ENCODE measurements at regions not wholly inside any gene's neighbourhood (a gene's known extent, or its start where the extent isn't known, plus 50 kb on each side); places are given as distances from the start of the nearest gene placed in this dataset.
A peak's percentile ranks its signal among the peaks of the same experiment; 100 is the strongest.

DNA sequence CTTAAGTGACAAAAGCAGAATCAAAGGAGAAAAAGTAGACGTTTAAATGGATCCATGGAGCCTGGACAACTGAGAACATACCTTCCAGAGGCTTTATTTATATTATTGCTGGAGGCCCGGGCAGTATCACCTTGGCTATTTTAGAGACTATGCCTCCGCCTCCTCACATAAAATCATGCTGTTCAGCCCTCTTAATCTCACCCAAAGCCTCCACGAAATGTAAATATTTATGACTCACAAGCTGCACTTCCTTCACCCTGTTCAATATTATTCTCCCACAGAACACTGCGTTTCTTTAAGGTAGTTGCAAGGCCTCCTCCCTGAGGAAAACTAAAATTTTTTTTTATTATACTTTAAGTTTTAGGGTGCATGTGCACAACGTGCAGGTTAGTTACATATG, 478.6 kb upstream of the ACVR2A start:
- H3K27ac Mint-ChIP-seq (ENCODE audit: low read depth, unreplicated experiment), result no peak overlapping the region
- no peaks in the 10 kb centered on the region for H3K36me3 Mint-ChIP-seq (ENCODE audit: insufficient read depth, unreplicated experiment)
- intact Hi-C loops (cut with micrococcal nuclease), result no loop called here
- POLR2A ChIA-PET, result no interaction called here
- no peaks in the 10 kb centered on the region for H3K27me3 Mint-ChIP-seq (ENCODE audit: insufficient read depth, unreplicated experiment)
- CTCF ChIA-PET, result no interaction called here
- BruUV-seq (replicated peaks), result no TSS peak
- peaks cover 10% of the 10 kb centered on the region for H3K4me1 Mint-ChIP-seq (ENCODE audit: insufficient read depth, unreplicated experiment)
- no peaks in the 10 kb centered on the region for H3K9me3 Mint-ChIP-seq (ENCODE audit: unreplicated experiment)
- no peak overlapping the region for H3K4me3 Mint-ChIP-seq (ENCODE audit: unreplicated experiment)
- TF ChIP-seq, protein P1, sequence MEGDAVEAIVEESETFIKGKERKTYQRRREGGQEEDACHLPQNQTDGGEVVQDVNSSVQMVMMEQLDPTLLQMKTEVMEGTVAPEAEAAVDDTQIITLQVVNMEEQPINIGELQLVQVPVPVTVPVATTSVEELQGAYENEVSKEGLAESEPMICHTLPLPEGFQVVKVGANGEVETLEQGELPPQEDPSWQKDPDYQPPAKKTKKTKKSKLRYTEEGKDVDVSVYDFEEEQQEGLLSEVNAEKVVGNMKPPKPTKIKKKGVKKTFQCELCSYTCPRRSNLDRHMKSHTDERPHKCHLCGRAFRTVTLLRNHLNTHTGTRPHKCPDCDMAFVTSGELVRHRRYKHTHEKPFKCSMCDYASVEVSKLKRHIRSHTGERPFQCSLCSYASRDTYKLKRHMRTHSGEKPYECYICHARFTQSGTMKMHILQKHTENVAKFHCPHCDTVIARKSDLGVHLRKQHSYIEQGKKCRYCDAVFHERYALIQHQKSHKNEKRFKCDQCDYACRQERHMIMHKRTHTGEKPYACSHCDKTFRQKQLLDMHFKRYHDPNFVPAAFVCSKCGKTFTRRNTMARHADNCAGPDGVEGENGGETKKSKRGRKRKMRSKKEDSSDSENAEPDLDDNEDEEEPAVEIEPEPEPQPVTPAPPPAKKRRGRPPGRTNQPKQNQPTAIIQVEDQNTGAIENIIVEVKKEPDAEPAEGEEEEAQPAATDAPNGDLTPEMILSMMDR (IDR thresholded peaks at IDR 0.05; ENCODE audit: unreplicated experiment), result no peak
- no peak for DNase-seq (ENCODE audit: unreplicated experiment)

DNA sequence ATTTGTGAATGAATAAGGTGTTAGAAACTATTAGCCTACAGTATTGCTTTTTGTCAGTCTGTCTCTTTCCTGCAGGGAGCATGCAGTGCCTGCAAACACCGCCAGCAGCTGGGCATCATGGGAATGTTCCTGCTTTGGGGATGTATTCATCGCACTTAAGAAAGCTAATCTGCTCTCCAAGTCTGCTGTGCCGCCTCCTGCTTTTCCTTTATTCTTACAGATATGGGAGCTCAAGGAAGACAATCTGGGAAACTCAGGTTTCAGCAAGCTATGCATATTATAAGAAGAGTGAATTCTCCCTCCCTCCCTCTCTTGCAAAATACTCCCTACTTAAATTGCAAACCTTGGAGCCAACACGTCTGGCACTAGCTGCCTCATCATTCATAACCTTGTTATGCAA, 479.2 kb upstream of the ACVR2A start:
- BruUV-seq (replicated peaks), result no TSS peak
- Mint-ChIP-seq H3K36me3 (ENCODE audit: insufficient read depth, unreplicated experiment) (no peaks in the 10 kb centered on the region), H3K4me1 (ENCODE audit: insufficient read depth, unreplicated experiment) (peaks cover 10% of the 10 kb centered on the region), H3K27ac (ENCODE audit: low read depth, unreplicated experiment) (no peak overlapping the region), H3K4me3 (ENCODE audit: unreplicated experiment) (no peak overlapping the region), H3K27me3 (ENCODE audit: insufficient read depth, unreplicated experiment) (no peaks in the 10 kb centered on the region), H3K9me3 (ENCODE audit: unreplicated experiment) (no peaks in the 10 kb centered on the region)
- ChIA-PET POLR2A (no interaction called here), CTCF (interaction anchor here (1.1 kb wide), 1 partner anchor 41 kb away, joined by 4 read pairs; no protein-coding TSS in a partner anchor)
- TF ChIP-seq, protein P1 (IDR thresholded peaks at IDR 0.05; ENCODE audit: unreplicated experiment), result no peak
- intact Hi-C loops (cut with micrococcal nuclease), result no loop called here
- no peak for DNase-seq (ENCODE audit: unreplicated experiment)

DNA sequence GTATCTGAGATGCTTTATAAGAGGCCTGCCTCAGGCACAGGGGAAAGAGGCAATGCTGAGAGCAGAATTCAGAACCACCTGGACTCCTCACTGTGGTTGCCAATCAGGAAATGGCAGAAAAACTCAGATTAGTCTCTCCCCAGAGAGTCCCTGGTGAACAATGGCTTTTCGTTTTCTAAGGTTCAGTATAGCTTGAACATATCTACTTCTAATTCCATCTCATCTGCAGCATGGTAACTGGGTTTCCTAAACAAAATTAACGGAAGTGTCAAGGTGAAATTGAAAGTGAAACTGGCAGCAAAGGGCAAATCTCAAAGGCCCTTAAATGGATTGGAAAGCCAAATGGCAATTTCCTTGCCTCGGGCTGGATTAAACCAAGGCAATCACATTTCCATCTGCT, 480.2 kb upstream of the ACVR2A start:
- intact Hi-C loops (cut with micrococcal nuclease), result no loop called here

DNA sequence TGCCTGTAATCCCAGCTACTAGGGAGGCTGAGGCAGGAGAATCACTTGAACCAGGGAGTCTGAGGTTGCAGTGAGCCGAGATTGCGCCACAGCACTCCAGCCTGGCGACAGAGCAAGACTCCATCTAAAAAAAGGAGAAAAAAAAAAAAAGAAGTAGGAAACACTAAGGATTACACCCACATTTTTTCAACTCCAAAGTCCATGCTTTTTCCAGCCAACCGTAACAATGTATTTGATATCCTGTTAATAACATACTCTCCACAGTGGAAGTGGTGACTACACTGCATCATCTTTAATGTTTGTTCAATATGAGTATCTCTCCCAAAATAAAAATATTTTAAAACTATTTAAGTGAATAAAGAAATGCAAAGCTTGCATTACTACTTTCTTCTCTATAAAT, 481.6 kb upstream of the ACVR2A start:
- ChIA-PET CTCF (interaction anchor here (0.6 kb wide), 1 partner anchor 457 kb away, joined by 4 read pairs; no protein-coding TSS in a partner anchor), POLR2A (interaction anchor here (1.1 kb wide), 1 partner anchor 20 kb away, joined by 3 read pairs; no protein-coding TSS in a partner anchor)
- intact Hi-C loops (cut with micrococcal nuclease), result no loop called here
- Mint-ChIP-seq H3K9me3 (ENCODE audit: unreplicated experiment) (no peaks in the 10 kb centered on the region), H3K4me1 (ENCODE audit: insufficient read depth, unreplicated experiment) (peaks cover 6% of the 10 kb centered on the region), H3K4me3 (ENCODE audit: unreplicated experiment) (no peak overlapping the region), H3K27me3 (ENCODE audit: insufficient read depth, unreplicated experiment) (no peaks in the 10 kb centered on the region), H3K27ac (ENCODE audit: low read depth, unreplicated experiment) (no peak overlapping the region), H3K36me3 (ENCODE audit: insufficient read depth, unreplicated experiment) (no peaks in the 10 kb centered on the region)
- DNase-seq (ENCODE audit: unreplicated experiment), result no peak
- no TSS peak for BruUV-seq (replicated peaks)
- TF ChIP-seq, protein P1 (IDR thresholded peaks at IDR 0.05; ENCODE audit: unreplicated experiment), result no peak

More for the DNA sequence above, 480.2 kb upstream of the ACVR2A start:
- peak overlapping the region; percentile 61 for H3K27ac Mint-ChIP-seq (ENCODE audit: low read depth, unreplicated experiment)
- peak overlapping the region; percentile 14 for H3K4me3 Mint-ChIP-seq (ENCODE audit: unreplicated experiment)
- BruUV-seq (replicated peaks), result no TSS peak
- ChIA-PET CTCF (interaction anchor here (0.6 kb wide), 2 partner anchors 282 to 479 kb away, joined by 3 read pairs; no protein-coding TSS in a partner anchor), POLR2A (interaction anchor here (1.1 kb wide), 1 partner anchor 479 kb away, joined by 4 read pairs; no protein-coding TSS in a partner anchor)
- no peaks in the 10 kb centered on the region for H3K9me3 Mint-ChIP-seq (ENCODE audit: unreplicated experiment)
- peak; percentile 22 for DNase-seq (ENCODE audit: unreplicated experiment)
- H3K27me3 Mint-ChIP-seq (ENCODE audit: insufficient read depth, unreplicated experiment), result no peaks in the 10 kb centered on the region
- TF ChIP-seq, protein P1 (IDR thresholded peaks at IDR 0.05; ENCODE audit: unreplicated experiment), result no peak
- peaks cover 10% of the 10 kb centered on the region for H3K4me1 Mint-ChIP-seq (ENCODE audit: insufficient read depth, unreplicated experiment)
- no peaks in the 10 kb centered on the region for H3K36me3 Mint-ChIP-seq (ENCODE audit: insufficient read depth, unreplicated experiment)

Measured in MCF 10A (cell line).